BE2C (cell line): ENCODE measurements at regions not wholly inside any gene's neighbourhood (a gene's known extent, or its start where the extent isn't known, plus 50 kb on each side); places are given as distances from the start of the nearest gene placed in this dataset.
"Not testable (repeated sequence)": the region's sequence is repeated elsewhere in the genome, so short reads cannot be mapped to it uniquely, and the experiment has no call there.

ENCODE experiments used
- DNase-seq: peaks from one replicate; pipeline ENCODE4 v3.0.0-alpha.2; 2020
- H3K27me3 ChIP-seq: fragments of 250-450 bp; sonication (Bioruptor Pico); 2 replicates; pipeline ENCODE4 v1.5.1; 2020; ENCODE audit warnings: mild to moderate bottlenecking
- H3K36me3 ChIP-seq: fragments of 250-450 bp; sonication (Bioruptor Pico); 2 replicates; pipeline ENCODE4 v1.5.1; 2020; ENCODE audit warnings: mild to moderate bottlenecking
- H3K4me1 ChIP-seq: fragments of 250-450 bp; sonication (Bioruptor Pico); 2 replicates; pipeline ENCODE4 v1.5.1; 2020
- H3K4me3 ChIP-seq: 2 replicates; pipeline ENCODE4 v1.5.1; 2011; ENCODE audit warnings: low read depth, low read length
- H3K9me3 ChIP-seq: fragments of 250-450 bp; sonication (Bioruptor Pico); 2 replicates; pipeline ENCODE4 v1.5.1; 2020
- TF ChIP-seq, protein P1 (sequence below): IDR thresholded peaks from 2 replicates; pipeline ENCODE4 v1.5.1; 2012; ENCODE audit warnings: mild to moderate bottlenecking, low read depth, low read length

DNA sequence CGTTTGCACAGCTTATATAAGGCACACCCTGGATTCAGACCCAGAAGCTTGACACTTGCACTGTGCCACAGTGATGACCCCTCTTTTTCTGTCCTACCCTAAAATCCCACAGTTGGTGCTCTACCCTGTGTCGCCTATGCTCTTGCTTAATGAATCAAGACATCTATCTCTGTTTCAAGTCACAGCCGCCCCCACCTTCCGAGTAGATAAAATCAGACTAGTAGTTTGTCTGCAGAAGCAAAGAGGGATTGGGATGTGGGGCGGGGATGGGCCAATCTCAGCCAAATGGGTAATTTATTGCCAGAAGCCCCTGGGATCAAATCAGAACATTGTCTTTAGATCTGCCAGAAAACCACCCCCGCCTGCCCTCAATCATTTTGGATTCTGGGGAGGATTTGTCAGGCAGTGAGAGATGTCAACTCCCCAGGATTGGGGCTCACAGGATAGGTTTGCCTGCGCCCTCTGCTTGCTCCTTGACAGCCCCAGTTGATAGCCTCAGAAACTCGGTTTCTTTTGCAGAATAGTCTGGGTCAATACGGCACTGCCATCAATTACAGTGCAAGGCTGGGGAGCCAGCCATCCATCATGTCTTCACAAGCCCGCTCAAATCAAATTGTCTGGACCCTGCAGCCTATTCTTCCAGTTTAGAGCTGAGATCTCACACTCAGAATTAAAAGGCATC lies 520.8 kb downstream of the GRIN2A start:
- no peaks in the 10 kb centered on the region for H3K9me3 ChIP-seq
- no peaks in the 10 kb centered on the region for H3K36me3 ChIP-seq
- TF ChIP-seq, protein P1, sequence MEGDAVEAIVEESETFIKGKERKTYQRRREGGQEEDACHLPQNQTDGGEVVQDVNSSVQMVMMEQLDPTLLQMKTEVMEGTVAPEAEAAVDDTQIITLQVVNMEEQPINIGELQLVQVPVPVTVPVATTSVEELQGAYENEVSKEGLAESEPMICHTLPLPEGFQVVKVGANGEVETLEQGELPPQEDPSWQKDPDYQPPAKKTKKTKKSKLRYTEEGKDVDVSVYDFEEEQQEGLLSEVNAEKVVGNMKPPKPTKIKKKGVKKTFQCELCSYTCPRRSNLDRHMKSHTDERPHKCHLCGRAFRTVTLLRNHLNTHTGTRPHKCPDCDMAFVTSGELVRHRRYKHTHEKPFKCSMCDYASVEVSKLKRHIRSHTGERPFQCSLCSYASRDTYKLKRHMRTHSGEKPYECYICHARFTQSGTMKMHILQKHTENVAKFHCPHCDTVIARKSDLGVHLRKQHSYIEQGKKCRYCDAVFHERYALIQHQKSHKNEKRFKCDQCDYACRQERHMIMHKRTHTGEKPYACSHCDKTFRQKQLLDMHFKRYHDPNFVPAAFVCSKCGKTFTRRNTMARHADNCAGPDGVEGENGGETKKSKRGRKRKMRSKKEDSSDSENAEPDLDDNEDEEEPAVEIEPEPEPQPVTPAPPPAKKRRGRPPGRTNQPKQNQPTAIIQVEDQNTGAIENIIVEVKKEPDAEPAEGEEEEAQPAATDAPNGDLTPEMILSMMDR: no peak
- no peaks in the 10 kb centered on the region for H3K27me3 ChIP-seq
- H3K4me1 ChIP-seq: no peaks in the 10 kb centered on the region
- no peak for DNase-seq
- no peak overlapping the region for H3K4me3 ChIP-seq

DNA sequence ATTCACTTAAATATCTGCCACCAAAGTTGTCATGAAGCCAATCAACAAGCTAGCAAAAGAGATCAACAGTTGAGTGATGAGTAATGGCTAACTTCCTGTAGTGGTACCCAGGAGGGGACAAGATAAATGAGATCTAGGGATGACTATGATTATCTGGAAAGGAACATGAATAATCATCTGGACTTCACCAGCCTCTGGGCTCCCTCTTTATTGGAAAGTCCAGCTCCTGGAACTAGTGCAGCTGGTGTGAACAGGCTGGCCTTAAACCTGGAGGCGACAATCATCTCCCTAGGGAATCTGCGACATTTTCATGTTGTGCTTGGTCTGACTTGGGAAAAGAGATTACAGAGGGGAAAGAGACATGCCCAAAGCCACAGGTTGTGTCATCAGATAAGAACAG lies 518.6 kb downstream of the GRIN2A start:
- H3K9me3 ChIP-seq: no peaks in the 10 kb centered on the region
- DNase-seq: no peak
- no peaks in the 10 kb centered on the region for H3K4me1 ChIP-seq
- TF ChIP-seq, protein P1: no peak
- no peaks in the 10 kb centered on the region for H3K36me3 ChIP-seq
- no peaks in the 10 kb centered on the region for H3K27me3 ChIP-seq
- no peak overlapping the region for H3K4me3 ChIP-seq

DNA sequence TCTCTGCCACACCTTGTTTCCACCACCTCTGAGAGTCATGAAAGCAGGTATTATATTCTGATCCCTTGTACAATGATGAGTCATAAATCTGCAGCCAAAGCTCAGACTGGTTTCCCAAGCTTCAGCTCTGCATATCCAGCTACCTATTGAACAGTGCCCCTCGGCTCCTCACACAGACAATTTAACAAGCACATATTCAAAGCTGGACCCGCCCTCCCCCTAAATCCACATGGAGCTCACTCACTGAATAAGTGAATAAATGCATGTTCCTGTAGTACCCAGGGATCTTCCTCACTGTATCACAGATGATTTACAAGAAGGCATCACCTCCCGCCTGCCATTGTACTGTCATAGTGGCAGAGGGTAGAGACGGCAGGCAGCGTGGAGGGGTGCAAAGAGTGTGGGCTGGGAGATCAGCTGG lies 516.4 kb downstream of the GRIN2A start:
- TF ChIP-seq, protein P1: no peak
- Histone ChIP-seq H3K27me3 (no peaks in the 10 kb centered on the region), H3K4me3 (no peak overlapping the region), H3K36me3 (no peaks in the 10 kb centered on the region), H3K9me3 (no peaks in the 10 kb centered on the region), H3K4me1 (no peaks in the 10 kb centered on the region)
- DNase-seq: no peak

DNA sequence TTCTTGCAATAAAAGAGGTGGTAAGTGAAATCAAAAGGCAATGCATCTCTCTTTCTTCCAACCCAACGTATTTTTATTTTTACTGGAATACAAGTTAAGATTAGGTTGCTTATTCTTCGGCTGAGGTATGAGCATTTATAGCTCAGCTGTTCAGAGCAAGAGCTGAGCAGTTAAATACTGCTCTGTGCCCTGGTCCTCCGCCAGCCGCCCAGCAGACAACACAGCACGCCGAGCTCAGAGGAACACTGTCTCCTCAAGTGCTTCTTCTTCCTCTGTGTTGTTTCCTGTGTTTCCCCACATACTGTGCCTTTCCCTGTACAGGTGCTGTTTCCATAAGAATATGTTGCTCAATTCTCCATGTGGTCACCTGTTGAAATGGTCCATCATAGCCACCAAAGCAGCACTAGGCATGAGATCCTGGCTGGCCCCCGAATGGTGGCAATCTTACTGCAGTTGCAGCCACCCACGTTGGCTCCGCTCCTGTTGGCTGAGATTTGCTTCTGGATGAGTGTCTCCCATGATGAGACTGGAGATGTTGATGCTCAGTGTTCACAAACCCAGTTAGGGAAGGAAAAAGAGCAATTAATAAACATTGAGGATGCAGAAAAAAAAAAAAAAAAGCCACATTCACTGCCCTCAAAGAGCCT lies 515.3 kb downstream of the GRIN2A start:
- no peaks in the 10 kb centered on the region for H3K9me3 ChIP-seq
- no peak for DNase-seq
- TF ChIP-seq, protein P1: no peak
- H3K27me3 ChIP-seq: no peaks in the 10 kb centered on the region
- no peaks in the 10 kb centered on the region for H3K4me1 ChIP-seq
- no peaks in the 10 kb centered on the region for H3K36me3 ChIP-seq
- no peak overlapping the region for H3K4me3 ChIP-seq

DNA sequence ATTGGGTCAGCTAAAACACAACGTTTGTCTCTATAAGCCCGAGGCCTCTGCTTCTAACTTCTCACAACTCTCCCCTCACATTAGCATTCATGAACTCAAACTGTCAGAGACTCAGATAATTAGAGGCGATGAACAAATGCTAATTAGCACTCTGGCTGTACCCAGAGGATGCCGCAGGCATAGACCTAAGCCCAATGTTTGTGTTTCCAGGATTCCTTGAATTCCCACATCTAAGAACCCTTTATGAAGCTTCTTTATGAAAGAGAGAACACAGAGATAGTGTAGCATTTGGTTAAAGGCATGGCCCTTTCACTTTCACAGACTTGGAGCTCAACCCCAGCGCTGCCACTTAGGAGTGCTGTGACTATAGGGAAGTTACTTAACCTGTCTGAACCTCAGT lies 512.2 kb downstream of the GRIN2A start:
- no peaks in the 10 kb centered on the region for H3K9me3 ChIP-seq
- TF ChIP-seq, protein P1: no peak
- no peaks in the 10 kb centered on the region for H3K36me3 ChIP-seq
- no peak for DNase-seq
- H3K4me1 ChIP-seq: no peaks in the 10 kb centered on the region
- H3K4me3 ChIP-seq: no peak overlapping the region
- H3K27me3 ChIP-seq: no peaks in the 10 kb centered on the region

DNA sequence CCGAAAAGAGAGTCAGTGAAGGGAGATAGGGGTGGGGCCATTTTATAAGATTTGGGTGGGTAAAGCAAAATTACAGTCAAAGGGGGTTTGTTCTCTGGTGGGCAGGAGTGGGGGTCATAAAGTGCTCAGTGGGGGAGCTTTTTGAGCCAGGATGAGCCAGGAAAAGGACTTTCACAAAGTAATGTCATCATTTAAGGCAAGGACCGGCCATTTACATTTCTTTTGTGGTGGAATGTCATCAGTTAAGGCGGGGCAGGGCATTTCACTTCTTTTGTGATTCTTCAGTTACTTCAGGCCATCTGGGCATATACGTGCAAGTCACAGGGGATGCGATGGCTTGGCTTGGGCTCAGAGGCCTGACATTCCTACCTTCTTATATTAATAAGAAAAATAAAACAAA lies 511.6 kb downstream of the GRIN2A start:
- not testable (repeated sequence) for H3K27me3 ChIP-seq, H3K4me3 ChIP-seq, H3K4me1 ChIP-seq, H3K36me3 ChIP-seq, H3K9me3 ChIP-seq, DNase-seq

DNA sequence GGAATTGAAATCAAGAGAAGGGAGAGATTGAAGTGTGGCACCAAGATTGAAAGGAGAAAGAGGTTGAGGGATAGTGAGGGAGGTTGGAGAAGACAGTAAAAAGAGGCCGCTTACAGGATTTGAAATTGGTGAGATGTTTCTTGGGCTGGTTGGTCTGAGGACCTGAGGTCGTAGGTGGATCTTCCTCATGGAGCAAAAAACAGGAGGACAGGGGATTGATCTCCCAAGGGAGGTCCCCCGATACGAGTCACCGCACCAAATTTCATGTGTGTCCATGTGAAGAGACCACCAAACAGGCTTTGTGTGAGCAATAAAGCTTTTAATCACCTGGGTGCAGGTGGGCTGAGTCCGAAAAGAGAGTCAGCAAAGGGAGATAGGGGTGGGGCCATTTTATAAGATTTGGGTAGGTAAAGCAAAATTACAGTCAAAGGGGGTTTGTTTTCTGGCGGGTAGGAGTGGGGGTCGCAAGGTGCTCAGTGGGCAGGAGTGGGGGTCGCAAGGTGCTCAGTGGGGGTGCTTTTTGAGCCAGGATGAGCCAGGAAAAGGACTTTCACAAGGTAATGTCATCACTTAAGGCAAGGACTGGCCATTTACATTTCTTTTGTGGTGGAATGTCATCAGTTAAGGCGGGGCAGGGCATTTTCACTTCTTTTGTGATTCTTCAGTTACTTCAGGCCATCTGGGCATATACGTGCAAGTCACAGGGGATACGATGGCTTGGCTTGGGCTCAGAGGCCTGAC lies 505.5 kb downstream of the GRIN2A start:
- H3K9me3 ChIP-seq, H3K4me3 ChIP-seq, H3K4me1 ChIP-seq, H3K36me3 ChIP-seq, DNase-seq, H3K27me3 ChIP-seq: not testable (repeated sequence)
